ENCODE measurements at regions not wholly inside any gene's neighbourhood (a gene's known extent, or its start where the extent isn't known, plus 50 kb on each side); places are given as distances from the start of the nearest gene placed in this dataset.

DNA sequence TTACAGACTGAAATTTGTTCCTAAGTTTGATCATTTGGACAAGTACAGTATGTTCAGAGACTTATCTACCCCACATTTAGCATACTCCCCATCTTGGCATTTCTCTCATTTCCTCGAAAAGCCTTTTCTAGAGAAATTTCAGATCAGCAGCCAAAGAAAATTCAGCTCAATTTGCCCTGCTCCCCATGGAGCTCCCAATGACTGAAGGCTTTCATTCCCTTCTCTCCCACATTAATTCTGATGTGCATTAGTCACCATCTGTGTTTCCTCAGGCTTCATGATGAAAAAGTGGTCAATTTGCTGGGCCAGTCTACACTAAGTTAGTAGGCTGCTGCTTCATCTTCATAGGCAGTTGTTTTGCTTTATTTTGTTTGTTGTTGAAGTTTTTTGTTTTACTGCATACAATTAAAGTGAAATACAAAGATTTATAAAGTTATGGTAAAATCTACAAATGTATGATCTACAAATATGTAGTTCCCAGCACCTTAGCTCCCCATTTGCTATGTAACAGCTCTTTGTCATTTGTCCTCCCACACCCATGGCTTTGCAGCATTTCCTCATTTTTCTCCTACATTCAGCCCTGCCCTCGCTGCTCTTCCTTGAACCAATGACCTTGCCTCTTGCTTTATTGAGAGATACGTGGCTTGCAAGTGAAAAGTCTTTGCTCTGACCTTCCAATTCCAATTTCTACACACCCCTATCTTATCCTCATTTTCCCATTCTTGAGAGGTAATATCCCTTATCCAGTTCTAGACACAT lies 193.9 kb downstream of the ANAPC10 start:
- DNase-seq = peak; percentile 27 to 44

DNA sequence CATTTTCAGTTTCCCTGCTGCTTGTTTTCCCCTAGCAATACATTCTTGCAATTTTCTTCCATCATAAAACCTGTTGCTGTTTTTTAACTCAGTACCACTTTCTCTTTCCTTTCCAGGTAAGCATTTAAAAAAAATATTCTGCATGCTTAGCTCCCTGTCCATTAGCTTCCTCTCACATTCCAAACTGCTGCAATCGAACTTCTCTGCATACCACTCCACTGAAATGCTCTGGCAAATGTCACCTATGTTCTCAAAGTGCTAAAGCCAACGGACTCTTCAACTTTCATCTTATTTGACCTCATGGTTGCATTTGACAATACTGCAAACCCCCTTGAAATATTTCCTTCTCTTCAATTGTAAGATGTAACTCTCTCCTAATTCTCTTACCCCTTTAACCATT lies 192.7 kb downstream of the ANAPC10 start:
- DNase-seq = no peak

DNA sequence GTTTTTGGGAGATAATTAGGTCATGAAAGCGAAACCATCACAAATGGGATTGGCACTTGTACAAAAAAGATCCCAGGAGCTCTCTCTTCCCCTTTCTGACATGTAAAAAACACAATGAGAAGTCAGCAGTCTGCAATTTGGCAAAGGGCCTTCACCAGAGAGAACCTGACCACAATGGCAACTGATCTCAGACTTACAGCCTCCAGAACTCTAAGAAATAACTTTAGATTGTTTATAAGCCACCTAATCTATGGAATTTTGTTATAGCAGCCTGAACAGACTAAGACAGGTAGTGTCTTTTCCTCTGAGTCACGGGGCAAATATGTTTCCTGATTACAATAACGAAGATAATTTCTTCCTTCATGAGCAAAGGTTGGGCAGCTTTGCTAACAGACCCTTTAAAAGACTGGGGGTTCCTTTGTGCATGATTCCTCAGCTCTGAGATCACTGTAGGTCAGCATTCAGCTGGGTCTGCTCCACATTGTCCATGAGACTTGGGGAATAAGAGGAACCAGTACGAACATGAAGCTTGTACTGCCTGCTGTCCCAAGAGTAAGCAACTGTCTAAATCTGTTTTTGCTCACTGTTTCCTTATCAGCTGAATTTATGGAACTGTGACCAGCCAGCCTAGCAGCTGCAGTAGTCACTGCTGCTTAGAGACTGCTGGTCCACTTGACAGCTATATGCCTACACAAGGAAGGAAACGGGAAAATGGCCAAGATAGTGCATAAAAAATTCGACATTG lies 191.6 kb downstream of the ANAPC10 start:
- peak; percentile 83 to 85 for DNase-seq

DNA sequence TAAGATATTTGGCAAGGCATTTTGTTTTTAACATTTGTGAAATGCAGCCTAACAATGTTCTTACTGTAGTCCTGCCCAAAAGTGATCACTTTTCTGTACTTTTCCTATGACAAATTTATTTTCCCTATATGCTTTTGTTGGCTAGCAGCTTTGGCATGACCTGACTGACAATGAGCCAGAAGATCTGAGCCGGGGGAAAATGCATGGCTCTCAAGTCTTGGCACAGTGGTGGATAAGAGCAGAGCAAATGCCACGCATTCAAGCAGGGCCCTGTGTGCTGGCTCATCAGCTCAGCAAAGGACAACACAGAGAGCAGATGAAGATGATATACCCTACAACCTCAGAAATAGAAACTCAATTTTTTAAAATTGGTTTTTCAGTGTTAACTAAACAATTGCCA lies 187.3 kb downstream of the ANAPC10 start:
- DNase-seq = no peak

Measured in Kasumi-1 (cell line).